ENCODE measurements at regions not wholly inside any gene's neighbourhood (a gene's known extent, or its start where the extent isn't known, plus 50 kb on each side); places are given as distances from the start of the nearest gene placed in this dataset.
A peak's percentile ranks its signal among the peaks of the same experiment; 100 is the strongest.

DNA sequence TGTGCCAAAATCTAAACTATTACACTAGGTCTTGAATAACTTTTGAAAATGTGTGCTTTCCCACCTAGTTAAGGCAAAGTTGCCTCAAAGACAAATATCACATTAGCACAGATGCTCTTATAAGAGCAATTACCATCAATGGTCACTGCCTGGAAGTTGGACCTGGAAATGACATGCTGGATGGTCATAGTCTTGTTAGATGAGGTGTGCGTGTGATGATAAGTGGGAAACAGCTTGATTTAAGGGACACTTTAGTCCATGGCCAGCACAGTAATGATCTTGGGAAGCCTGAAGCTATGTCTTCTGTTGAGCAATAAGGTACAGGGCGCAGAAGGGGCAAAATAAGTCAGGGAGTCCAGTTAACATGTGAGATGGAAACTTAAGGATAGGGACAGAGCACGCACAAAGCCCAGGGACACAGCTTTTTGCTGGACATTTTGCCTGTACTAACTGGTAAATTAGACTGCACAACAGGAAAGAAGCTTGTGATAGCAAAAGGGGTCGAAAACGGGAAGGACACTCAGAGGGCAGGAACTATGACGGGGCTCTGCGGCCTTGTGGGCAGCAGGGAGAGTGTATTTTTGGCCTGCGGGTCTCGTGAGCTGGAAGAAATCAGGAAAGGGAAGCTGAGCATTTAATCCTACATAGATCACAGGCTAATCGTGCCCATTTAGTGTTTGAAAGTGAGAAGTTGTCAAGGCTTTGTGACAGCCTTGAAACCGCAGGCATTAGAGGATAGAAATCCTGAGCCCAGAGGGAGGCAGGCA, 66.7 kb upstream of the BMP2 start:
- intact Hi-C loops (cut with DNase I): loop anchor here in 1 of 10 donors (5.0 kb wide), 1 partner anchor 63 kb away; no protein-coding TSS in a partner anchor
- H3K27ac ChIP-seq: peak overlapping the region in 3 of 10 donors; percentile 3 to 21 (median 7)

DNA sequence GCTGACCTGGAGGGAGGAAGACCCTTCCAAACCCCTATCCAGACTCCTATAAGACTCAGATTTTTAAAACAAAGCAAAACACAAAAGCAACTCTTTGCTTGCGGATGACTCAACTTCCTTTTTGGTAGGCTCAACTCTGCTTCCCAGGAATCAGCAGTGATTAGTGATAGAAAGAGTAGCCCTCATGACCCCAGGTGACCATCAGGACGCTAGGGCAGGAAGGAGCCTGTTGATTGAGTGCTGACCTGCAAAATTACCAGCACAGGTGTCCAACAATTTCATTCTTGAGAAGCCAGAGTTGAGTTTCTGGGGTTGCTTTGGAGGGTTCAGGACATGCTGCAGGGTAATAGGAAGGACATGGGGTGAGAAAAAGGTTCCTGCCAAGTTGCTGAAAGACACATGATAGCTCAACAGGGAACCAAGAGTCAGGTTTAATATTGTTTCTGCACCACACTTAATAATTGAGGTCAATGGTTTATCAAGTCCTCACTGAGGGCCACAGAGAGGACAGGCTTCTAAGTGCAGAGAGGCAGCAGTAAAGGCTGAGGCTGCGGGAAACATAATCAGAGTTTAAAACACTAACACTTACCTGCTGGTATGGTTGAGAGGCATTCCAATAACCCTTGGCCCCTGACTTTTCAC, 67.4 kb upstream of the BMP2 start:
- intact Hi-C loops (cut with DNase I): loop anchor here in 1 of 10 donors (5.0 kb wide), 1 partner anchor 63 kb away; no protein-coding TSS in a partner anchor
- Histone ChIP-seq H3K4me3 (no peak overlapping the region), H3K36me3 (no peaks in the 10 kb centered on the region), H3K27me3 (no peaks in the 10 kb centered on the region), H3K9me3 (no peaks in the 10 kb centered on the region), H3K27ac (no peak overlapping the region), H3K4me1 (peaks cover 0 to 49% (median 8%) of the 10 kb centered on the region in 9 donors)
- 50 to 53% methylated on average over 3 of the region's 3 CpGs for WGBS, 2 donors
- ATAC-seq (no peak), DNase-seq (no peak)
- TF ChIP-seq CTCF (IDR thresholded peaks at IDR 0.05): no peak

More for the DNA sequence above, 66.7 kb upstream of the BMP2 start:
- 46 to 48% methylated on average over 11 of the region's 11 CpGs for WGBS, 2 donors
- no peaks in the 10 kb centered on the region for H3K9me3 ChIP-seq
- TF ChIP-seq CTCF (IDR thresholded peaks at IDR 0.05): no peak
- H3K27me3 ChIP-seq: no peaks in the 10 kb centered on the region
- no peaks in the 10 kb centered on the region for H3K36me3 ChIP-seq
- DNase-seq: peak; percentile 38 to 57
- ATAC-seq: peak in 7 of 8 donors; percentile 46 to 73 (median 66)
- peaks cover 0 to 50% (median 12%) of the 10 kb centered on the region in 9 donors for H3K4me1 ChIP-seq
- no peak overlapping the region for H3K4me3 ChIP-seq

DNA sequence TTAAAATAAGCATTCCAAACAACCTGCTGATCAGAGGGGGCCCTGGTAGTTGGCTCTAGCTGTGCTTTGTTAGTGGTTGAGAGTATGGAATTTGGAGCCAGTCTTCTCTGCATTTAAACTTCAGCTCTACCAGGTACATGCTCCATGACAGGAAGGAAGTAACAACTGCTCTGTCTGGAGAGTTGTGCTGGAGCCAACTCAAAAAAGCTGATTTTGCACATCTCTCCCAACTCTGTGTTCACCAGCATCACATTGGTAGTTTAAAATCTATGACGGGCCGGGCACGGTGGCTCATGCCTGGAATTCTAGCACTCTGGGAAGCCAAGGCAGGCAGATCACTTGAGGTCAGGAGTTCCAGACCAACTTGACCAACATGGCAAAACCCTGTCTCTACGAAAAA, 68.8 kb upstream of the BMP2 start:
- ATAC-seq (no peak), DNase-seq (no peak)
- no peak for TF ChIP-seq CTCF (IDR thresholded peaks at IDR 0.05)
- WGBS, 2 donors: 95 to 96% methylated on average over 4 of the region's 4 CpGs
- no peak overlapping the region for H3K27ac ChIP-seq
- intact Hi-C loops (cut with DNase I): no loop called here
- H3K4me3 ChIP-seq: no peak overlapping the region
- H3K9me3 ChIP-seq: no peaks in the 10 kb centered on the region
- no peaks in the 10 kb centered on the region for H3K36me3 ChIP-seq
- peaks cover 0 to 41% (median 3%) of the 10 kb centered on the region in 9 donors for H3K4me1 ChIP-seq
- H3K27me3 ChIP-seq: no peaks in the 10 kb centered on the region

DNA sequence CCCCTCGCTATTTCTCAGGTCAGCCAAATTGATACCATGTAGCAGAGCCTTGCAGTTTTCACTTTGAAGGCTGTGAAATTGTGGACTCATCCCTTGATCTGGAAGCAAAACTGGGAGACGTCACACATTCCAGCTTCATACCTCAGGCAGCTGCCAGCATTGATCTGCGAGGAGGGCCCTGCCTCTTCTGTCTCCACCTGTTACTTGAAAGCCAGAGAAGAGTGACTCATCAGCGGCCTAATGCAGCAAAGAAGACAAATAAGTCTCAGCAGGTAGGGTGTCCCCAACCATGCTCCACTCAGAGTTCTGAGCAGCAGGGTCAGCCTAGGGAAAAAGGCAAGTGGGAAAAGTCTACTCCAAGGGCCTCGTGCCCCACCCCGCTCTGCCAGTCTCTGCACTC, 69.4 kb upstream of the BMP2 start:
- DNase-seq: no peak
- ATAC-seq: no peak
- 86 to 88% methylated on average over 6 of the region's 6 CpGs for WGBS, 2 donors
- H3K9me3 ChIP-seq: no peaks in the 10 kb centered on the region
- no peak overlapping the region for H3K4me3 ChIP-seq
- H3K36me3 ChIP-seq: no peaks in the 10 kb centered on the region
- TF ChIP-seq CTCF (IDR thresholded peaks at IDR 0.05): no peak
- intact Hi-C loops (cut with DNase I): no loop called here
- H3K27ac ChIP-seq: no peak overlapping the region
- H3K4me1 ChIP-seq: peaks cover 0 to 36% (median 7%) of the 10 kb centered on the region in 9 donors
- no peaks in the 10 kb centered on the region for H3K27me3 ChIP-seq

Data from heart right ventricle (tissue), 16 donors.